ENCODE measurements at regions not wholly inside any gene's neighbourhood (a gene's known extent, or its start where the extent isn't known, plus 50 kb on each side); places are given as distances from the start of the nearest gene placed in this dataset.

DNA sequence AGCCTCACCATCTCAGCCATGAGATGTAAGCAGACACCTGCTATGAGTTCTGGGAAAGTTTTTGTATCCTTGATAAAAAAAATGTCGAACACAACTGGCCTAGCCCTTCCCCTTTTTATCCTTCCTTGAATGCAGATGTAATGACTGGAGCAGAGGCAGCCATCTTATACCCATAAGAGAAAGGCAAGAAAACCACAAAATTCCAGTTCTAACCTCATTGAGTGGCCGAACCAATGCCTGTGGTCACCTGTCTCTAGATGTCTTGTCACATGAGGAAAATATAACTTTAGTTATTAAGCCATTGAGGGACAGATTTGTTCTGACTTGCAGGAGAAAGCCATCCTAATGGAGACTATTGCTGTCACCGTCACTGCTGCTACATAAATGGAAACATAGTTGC lies 80.4 kb upstream of the SLC6A6 start:
- Histone ChIP-seq H4K8ac (ENCODE audit: low read depth in 2 of 2, low read length in 2 of 2) (no peak overlapping the region), H3K56ac (ENCODE audit: extremely low read depth, insufficient read depth, low read length) (no peak overlapping the region), H2BK20ac (ENCODE audit: low read depth, low read length) (no peak overlapping the region), H4K5ac (ENCODE audit: low read depth, low read length) (no peak overlapping the region), H3K4ac (ENCODE audit: low read depth, low read length) (no peak overlapping the region), H3K9me3 (ENCODE audit: control insufficient read depth, insufficient read depth, low read length) (peaks cover 6% of the 10 kb centered on the region), H3K23ac (ENCODE audit: low read depth, low read length) (no peak overlapping the region), H3K27me3 (ENCODE audit: control insufficient read depth, insufficient read depth, low read length) (peaks cover 15% of the 10 kb centered on the region), H2BK15ac (ENCODE audit: low read depth, low read length) (no peak overlapping the region), H2AK5ac (ENCODE audit: low read depth, low read length) (no peak overlapping the region), H3K14ac (replicated peaks; ENCODE audit: low read depth, low read length) (no peak overlapping the region), H3K9ac (ENCODE audit: low read depth, low read length) (no peak overlapping the region), H3K4me2 (ENCODE audit: low read depth, low read length) (no peak overlapping the region), H2AK9ac (replicated peaks; ENCODE audit: low read depth, low read length, poor library complexity) (no peak overlapping the region), H3K4me1 (ENCODE audit: control insufficient read depth, insufficient read depth, low read length) (no peaks in the 10 kb centered on the region; the same call in 1 of the 2 replicates), H2AFZ (replicated peaks; ENCODE audit: low read length, poor library complexity) (no peak overlapping the region), H2BK120ac (ENCODE audit: low read depth, low read length) (no peak overlapping the region), H3K9me1 (ENCODE audit: insufficient read depth, low read length) (peaks cover 7% of the 10 kb centered on the region; the same call in 1 of the 2 replicates), H3K36me3 (ENCODE audit: control insufficient read depth, insufficient read depth, low read length) (no peaks in the 10 kb centered on the region), H3K27ac (ENCODE audit: insufficient read depth, low read length) (no peak overlapping the region), H3K18ac (ENCODE audit: low read depth, low read length) (no peak overlapping the region), H3K79me1 (ENCODE audit: low read depth in 1 of 2, low read length in 2 of 2) (no peaks in the 10 kb centered on the region), H3K4me3 (ENCODE audit: insufficient read depth, low read depth, low read length) (no peak overlapping the region), H2BK5ac (ENCODE audit: low read depth, low read length, poor library complexity, severe bottlenecking) (no peak overlapping the region), H4K20me1 (ENCODE audit: insufficient read depth, low read length) (no peaks in the 10 kb centered on the region), H4K91ac (ENCODE audit: insufficient read depth, low read depth, low read length) (no peak overlapping the region)
- ChIA-PET CTCF (no interaction called here), POLR2A (ENCODE audit: unreplicated experiment) (no interaction called here)
- dilution Hi-C loops (cut with HindIII; ENCODE audit: low sequenced_read_pairs, unreplicated experiment) = no loop called here
- 88% methylated on average over 1 of the region's 3 CpGs; no CpG with 5 or more reads in 1 of the 2 experiments for WGBS, 2 experiments (ENCODE audit: extremely low coverage in 2 of 2, insufficient read length in 1 of 2)
- DNase-seq (no peak), ATAC-seq (ENCODE audit: low read depth) (no peak)
- BruUV-seq (replicated peaks) = no TSS peak
- TF ChIP-seq RCOR1 (IDR thresholded peaks at IDR 0.05; ENCODE audit: insufficient replicate concordance, low read length) = no peak
- no peak for TF ChIP-seq FOS (IDR thresholded peaks at IDR 0.05; ENCODE audit: low read depth, low read length)
- no peak for TF ChIP-seq RAD21 (IDR thresholded peaks at IDR 0.05; ENCODE audit: low read length)
- TF ChIP-seq, protein P1, sequence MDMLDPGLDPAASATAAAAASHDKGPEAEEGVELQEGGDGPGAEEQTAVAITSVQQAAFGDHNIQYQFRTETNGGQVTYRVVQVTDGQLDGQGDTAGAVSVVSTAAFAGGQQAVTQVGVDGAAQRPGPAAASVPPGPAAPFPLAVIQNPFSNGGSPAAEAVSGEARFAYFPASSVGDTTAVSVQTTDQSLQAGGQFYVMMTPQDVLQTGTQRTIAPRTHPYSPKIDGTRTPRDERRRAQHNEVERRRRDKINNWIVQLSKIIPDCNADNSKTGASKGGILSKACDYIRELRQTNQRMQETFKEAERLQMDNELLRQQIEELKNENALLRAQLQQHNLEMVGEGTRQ (IDR thresholded peaks at IDR 0.05; ENCODE audit: low read depth, low read length) = no peak
- TF ChIP-seq CEBPB (IDR thresholded peaks at IDR 0.05; ENCODE audit: low read depth, low read length) = no peak
- TF ChIP-seq SMC3 (IDR thresholded peaks at IDR 0.05; ENCODE audit: low read depth, low read length) = no peak
- TF ChIP-seq NFE2L2 (IDR thresholded peaks at IDR 0.05; ENCODE audit: low read depth, low read length) = no peak
- TF ChIP-seq, protein P2, sequence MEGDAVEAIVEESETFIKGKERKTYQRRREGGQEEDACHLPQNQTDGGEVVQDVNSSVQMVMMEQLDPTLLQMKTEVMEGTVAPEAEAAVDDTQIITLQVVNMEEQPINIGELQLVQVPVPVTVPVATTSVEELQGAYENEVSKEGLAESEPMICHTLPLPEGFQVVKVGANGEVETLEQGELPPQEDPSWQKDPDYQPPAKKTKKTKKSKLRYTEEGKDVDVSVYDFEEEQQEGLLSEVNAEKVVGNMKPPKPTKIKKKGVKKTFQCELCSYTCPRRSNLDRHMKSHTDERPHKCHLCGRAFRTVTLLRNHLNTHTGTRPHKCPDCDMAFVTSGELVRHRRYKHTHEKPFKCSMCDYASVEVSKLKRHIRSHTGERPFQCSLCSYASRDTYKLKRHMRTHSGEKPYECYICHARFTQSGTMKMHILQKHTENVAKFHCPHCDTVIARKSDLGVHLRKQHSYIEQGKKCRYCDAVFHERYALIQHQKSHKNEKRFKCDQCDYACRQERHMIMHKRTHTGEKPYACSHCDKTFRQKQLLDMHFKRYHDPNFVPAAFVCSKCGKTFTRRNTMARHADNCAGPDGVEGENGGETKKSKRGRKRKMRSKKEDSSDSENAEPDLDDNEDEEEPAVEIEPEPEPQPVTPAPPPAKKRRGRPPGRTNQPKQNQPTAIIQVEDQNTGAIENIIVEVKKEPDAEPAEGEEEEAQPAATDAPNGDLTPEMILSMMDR (conservative IDR thresholded peaks at IDR 0.05; ENCODE audit: low read depth, low read length) = no peak
- no peak for TF ChIP-seq POLR2A (IDR thresholded peaks at IDR 0.05; ENCODE audit: low read depth, low read length)
- TF ChIP-seq MAFK (IDR thresholded peaks at IDR 0.05; ENCODE audit: low read depth, low read length) = no peak
- TF ChIP-seq BHLHE40 (IDR thresholded peaks at IDR 0.05; ENCODE audit: low read depth, low read length) = no peak
- no peak for TF ChIP-seq CHD1 (IDR thresholded peaks at IDR 0.05; ENCODE audit: low read depth, low read length)
- in situ Hi-C loops (cut with MboI; ENCODE audit: low sequenced_read_pairs) = no loop called here
- intact Hi-C loops (cut with micrococcal nuclease) = no loop called here
